Chondrocyte (in vitro differentiated cells): ENCODE measurements at regions not wholly inside any gene's neighbourhood (a gene's known extent, or its start where the extent isn't known, plus 50 kb on each side); places are given as distances from the start of the nearest gene placed in this dataset.

ENCODE experiments used
- DNase-seq: peaks from one replicate; pipeline ENCODE4 v3.0.0; 2021; ENCODE audit warnings: mixed read lengths, low spot score
- H3K27ac Mint-ChIP-seq: one replicate; pipeline ENCODE4 v1.8.0; 2021; ENCODE audit warnings: mild to moderate bottlenecking, moderate library complexity, mixed read lengths; ENCODE audit not compliant: unreplicated experiment
- H3K27me3 Mint-ChIP-seq: 2 replicates; pipeline ENCODE4 v1.8.0; 2021; ENCODE audit warnings: low read depth, mixed read lengths
- H3K36me3 Mint-ChIP-seq: 2 replicates; pipeline ENCODE4 v1.8.0; 2021; ENCODE audit warnings: low read depth, mixed read lengths
- H3K4me1 Mint-ChIP-seq: 2 replicates; pipeline ENCODE4 v1.8.0; 2021; ENCODE audit warnings: low read depth, mild to moderate bottlenecking, mixed read lengths
- H3K4me3 Mint-ChIP-seq: one replicate; pipeline ENCODE4 v1.8.0; 2021; ENCODE audit warnings: mild to moderate bottlenecking, moderate library complexity, mixed read lengths; ENCODE audit not compliant: unreplicated experiment
- H3K9me3 Mint-ChIP-seq: 2 replicates; pipeline ENCODE4 v1.8.0; 2021; ENCODE audit warnings: low read depth, mixed read lengths
- CTCF ChIP-seq: fragments of 200-600 bp; sonication (generic); IDR thresholded peaks from 2 replicates; pipeline ENCODE4 v1.5.0; 2021; ENCODE audit warnings: antibody characterized with exemption, mild to moderate bottlenecking, moderate library complexity

- Mint-ChIP-seq H3K27ac (no peak overlapping the region), H3K4me3 (no peak overlapping the region)
- no peak for TF ChIP-seq CTCF
These were observed 181.6 kb upstream of the POU3F4 start for GRCh38 chrX:83326539-83326938.

GRCh38 chrX:83333813-83334212, 174.3 kb upstream of the POU3F4 start:
- Mint-ChIP-seq H3K36me3 (no peaks in the 10 kb centered on the region), H3K27ac (no peak overlapping the region), H3K4me1 (no peaks in the 10 kb centered on the region), H3K4me3 (no peak overlapping the region), H3K27me3 (no peaks in the 10 kb centered on the region), H3K9me3 (peaks cover 7% of the 10 kb centered on the region)
- no peak for DNase-seq
- TF ChIP-seq CTCF, result no peak

More at GRCh38 chrX:83326539-83326938, 181.6 kb upstream of the POU3F4 start:
- DNase-seq, result no peak
- no peaks in the 10 kb centered on the region for H3K27me3 Mint-ChIP-seq
- H3K4me1 Mint-ChIP-seq, result no peaks in the 10 kb centered on the region
- no peaks in the 10 kb centered on the region for H3K36me3 Mint-ChIP-seq
- peaks cover 9% of the 10 kb centered on the region for H3K9me3 Mint-ChIP-seq

GRCh38 chrX:83336454-83336853, 171.6 kb upstream of the POU3F4 start:
- Mint-ChIP-seq H3K27me3 (no peaks in the 10 kb centered on the region), H3K36me3 (no peaks in the 10 kb centered on the region), H3K4me3 (no peak overlapping the region), H3K4me1 (no peaks in the 10 kb centered on the region), H3K9me3 (peaks cover 24% of the 10 kb centered on the region), H3K27ac (no peak overlapping the region)
- no peak for DNase-seq
- no peak for TF ChIP-seq CTCF

GRCh38 chrX:83339724-83340123, 168.4 kb upstream of the POU3F4 start:
- H3K36me3 Mint-ChIP-seq, result no peaks in the 10 kb centered on the region
- no peaks in the 10 kb centered on the region for H3K4me1 Mint-ChIP-seq
- H3K27ac Mint-ChIP-seq, result no peak overlapping the region
- H3K4me3 Mint-ChIP-seq, result no peak overlapping the region
- TF ChIP-seq CTCF, result no peak
- no peaks in the 10 kb centered on the region for H3K27me3 Mint-ChIP-seq
- peaks cover 26% of the 10 kb centered on the region for H3K9me3 Mint-ChIP-seq
- no peak for DNase-seq

- H3K4me3 Mint-ChIP-seq, result no peak overlapping the region
- H3K9me3 Mint-ChIP-seq, result peaks cover 23% of the 10 kb centered on the region
These were observed 162.8 kb upstream of the POU3F4 start for GRCh38 chrX:83345298-83345697.

More at GRCh38 chrX:83345298-83345697, 162.8 kb upstream of the POU3F4 start:
- Mint-ChIP-seq H3K36me3 (no peaks in the 10 kb centered on the region), H3K27ac (no peak overlapping the region), H3K27me3 (no peaks in the 10 kb centered on the region), H3K4me1 (no peaks in the 10 kb centered on the region)
- no peak for DNase-seq
- no peak for TF ChIP-seq CTCF
